Upper lobe of right lung (tissue), 1 donor: ENCODE measurements at regions not wholly inside any gene's neighbourhood (a gene's known extent, or its start where the extent isn't known, plus 50 kb on each side); places are given as distances from the start of the nearest gene placed in this dataset.

Experiments used
- ATAC-seq: fragments of 200-7000 bp; cut with Tn5 transposase; one replicate; pipeline ENCODE4 v1.9.1; 2020; ENCODE audit warnings: mild to moderate bottlenecking, moderate library complexity
- DNase-seq: peaks from one replicate; pipeline ENCODE4 v3.0.0-alpha.2; 2020
- H3K27ac ChIP-seq: fragments of 200-600 bp; one replicate; pipeline ENCODE4 v1.8.0; 2022
- H3K27me3 ChIP-seq: fragments of 200-600 bp; one replicate; pipeline ENCODE4 v1.8.0; 2022; ENCODE audit warnings: mild to moderate bottlenecking
- H3K36me3 ChIP-seq: fragments of 200-600 bp; one replicate; pipeline ENCODE4 v1.8.0; 2022
- H3K4me1 ChIP-seq: fragments of 200-600 bp; one replicate; pipeline ENCODE4 v1.8.0; 2022
- H3K4me3 ChIP-seq: fragments of 200-600 bp; one replicate; pipeline ENCODE4 v1.8.0; 2022; ENCODE audit warnings: mild to moderate bottlenecking
- H3K9me3 ChIP-seq: fragments of 200-600 bp; one replicate; pipeline ENCODE4 v1.8.0; 2022
- intact Hi-C: fragments of 100-400 bp; cut with DNase I; formaldehyde crosslinking; loops from one replicate; pipeline ENCODE4 v1.11.0; 2022
- TF ChIP-seq, protein P1 (sequence below): fragments of 200-600 bp; IDR thresholded peaks from one replicate; pipeline ENCODE4 v1.8.0; 2022; ENCODE audit warnings: antibody characterized with exemption
- donor health status: DM: no; HTN: yes; CAD: no; lungs with severe emphysema.

DNA sequence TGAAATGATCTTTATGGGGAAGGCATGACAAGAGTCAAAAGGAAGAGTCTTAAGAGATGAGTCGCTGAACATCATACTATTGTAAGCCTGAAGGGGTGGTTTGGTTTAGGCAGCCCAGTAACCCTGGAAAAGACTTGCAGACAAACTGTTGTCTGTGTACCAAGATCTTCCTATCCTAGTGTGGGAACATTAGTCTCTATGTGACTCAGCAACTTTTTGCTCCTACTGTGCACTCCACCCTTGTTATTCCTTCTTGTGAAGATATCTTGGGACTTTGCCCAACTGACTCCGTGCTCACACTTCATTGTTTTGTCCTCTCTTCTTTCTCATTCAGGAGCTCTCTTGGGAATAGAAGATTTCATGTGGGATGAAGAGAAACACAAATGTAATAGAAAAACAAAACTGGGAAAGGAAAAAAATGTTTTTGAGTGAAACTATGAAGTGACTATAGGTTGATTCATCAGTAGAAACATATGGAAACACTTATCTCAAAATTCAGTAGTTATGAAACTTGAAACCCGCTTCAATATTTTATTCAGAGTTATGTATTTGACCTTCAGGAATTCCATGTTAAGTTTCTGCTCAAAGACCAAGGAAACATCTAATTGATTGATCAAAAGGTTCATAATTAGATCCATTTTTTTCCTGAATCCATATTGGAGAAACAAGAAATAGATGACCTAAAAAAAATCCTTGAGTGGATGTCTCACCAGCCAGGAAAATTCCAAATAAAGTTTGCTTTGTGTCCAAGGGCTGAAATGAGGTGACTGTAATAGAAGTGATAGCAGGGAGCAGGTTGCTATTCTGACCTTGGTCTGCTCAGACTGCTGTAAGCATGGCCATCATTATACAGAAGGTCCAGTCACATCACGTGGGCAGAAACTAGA, 67.2 kb downstream of the BTG1 start:
- no peak overlapping the region for H3K4me3 ChIP-seq
- H3K4me1 ChIP-seq: peaks cover 40% of the 10 kb centered on the region
- H3K27me3 ChIP-seq: no peaks in the 10 kb centered on the region
- TF ChIP-seq, protein P1, sequence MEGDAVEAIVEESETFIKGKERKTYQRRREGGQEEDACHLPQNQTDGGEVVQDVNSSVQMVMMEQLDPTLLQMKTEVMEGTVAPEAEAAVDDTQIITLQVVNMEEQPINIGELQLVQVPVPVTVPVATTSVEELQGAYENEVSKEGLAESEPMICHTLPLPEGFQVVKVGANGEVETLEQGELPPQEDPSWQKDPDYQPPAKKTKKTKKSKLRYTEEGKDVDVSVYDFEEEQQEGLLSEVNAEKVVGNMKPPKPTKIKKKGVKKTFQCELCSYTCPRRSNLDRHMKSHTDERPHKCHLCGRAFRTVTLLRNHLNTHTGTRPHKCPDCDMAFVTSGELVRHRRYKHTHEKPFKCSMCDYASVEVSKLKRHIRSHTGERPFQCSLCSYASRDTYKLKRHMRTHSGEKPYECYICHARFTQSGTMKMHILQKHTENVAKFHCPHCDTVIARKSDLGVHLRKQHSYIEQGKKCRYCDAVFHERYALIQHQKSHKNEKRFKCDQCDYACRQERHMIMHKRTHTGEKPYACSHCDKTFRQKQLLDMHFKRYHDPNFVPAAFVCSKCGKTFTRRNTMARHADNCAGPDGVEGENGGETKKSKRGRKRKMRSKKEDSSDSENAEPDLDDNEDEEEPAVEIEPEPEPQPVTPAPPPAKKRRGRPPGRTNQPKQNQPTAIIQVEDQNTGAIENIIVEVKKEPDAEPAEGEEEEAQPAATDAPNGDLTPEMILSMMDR: no peak
- intact Hi-C loops: no loop called here
- H3K9me3 ChIP-seq: no peaks in the 10 kb centered on the region
- H3K27ac ChIP-seq: no peak overlapping the region
- H3K36me3 ChIP-seq: no peaks in the 10 kb centered on the region
- peak; percentile 40 for ATAC-seq
- no peak for DNase-seq

DNA sequence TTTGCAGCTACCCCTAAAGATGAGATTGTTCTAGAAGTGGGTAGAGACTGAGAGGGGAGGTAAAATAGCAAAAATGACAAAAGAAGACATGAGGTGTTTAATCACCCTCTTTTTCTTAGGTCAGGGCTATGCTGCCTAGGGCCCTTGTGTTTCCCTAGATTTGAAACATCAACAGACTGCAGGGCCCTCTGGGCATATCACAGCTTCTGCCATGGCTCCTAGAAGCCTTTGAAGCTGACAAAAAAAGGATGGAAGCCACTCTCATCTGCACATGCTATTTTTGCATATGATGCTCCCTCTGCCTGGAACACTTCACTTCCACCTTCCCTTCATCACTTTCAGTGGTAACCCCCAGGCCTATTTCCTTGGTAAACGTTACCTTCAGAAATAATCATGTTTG, 68.1 kb downstream of the BTG1 start:
- H3K4me1 ChIP-seq: peaks cover 40% of the 10 kb centered on the region
- no peak overlapping the region for H3K27ac ChIP-seq
- TF ChIP-seq, protein P1: no peak
- H3K4me3 ChIP-seq: no peak overlapping the region
- no peaks in the 10 kb centered on the region for H3K36me3 ChIP-seq
- no peak for ATAC-seq
- intact Hi-C loops: no loop called here
- H3K9me3 ChIP-seq: no peaks in the 10 kb centered on the region
- no peaks in the 10 kb centered on the region for H3K27me3 ChIP-seq
- no peak for DNase-seq

GRCh38 chr12:92076101-92076500, 69.5 kb downstream of the BTG1 start:
- intact Hi-C loops: no loop called here
- Histone ChIP-seq H3K4me3 (no peak overlapping the region), H3K27ac (no peak overlapping the region), H3K4me1 (peaks cover 40% of the 10 kb centered on the region), H3K27me3 (no peaks in the 10 kb centered on the region), H3K36me3 (no peaks in the 10 kb centered on the region), H3K9me3 (no peaks in the 10 kb centered on the region)
- TF ChIP-seq, protein P1: no peak
- ATAC-seq (no peak), DNase-seq (no peak)

GRCh38 chr12:92075425-92075914, 70.2 kb downstream of the BTG1 start:
- intact Hi-C loops: no loop called here
- H3K9me3 ChIP-seq: no peaks in the 10 kb centered on the region
- no peaks in the 10 kb centered on the region for H3K27me3 ChIP-seq
- H3K27ac ChIP-seq: peak overlapping the region; percentile 0
- H3K36me3 ChIP-seq: no peaks in the 10 kb centered on the region
- peaks cover 45% of the 10 kb centered on the region for H3K4me1 ChIP-seq
- ATAC-seq: peak; percentile 21
- DNase-seq: no peak
- TF ChIP-seq, protein P1: no peak
- no peak overlapping the region for H3K4me3 ChIP-seq

DNA sequence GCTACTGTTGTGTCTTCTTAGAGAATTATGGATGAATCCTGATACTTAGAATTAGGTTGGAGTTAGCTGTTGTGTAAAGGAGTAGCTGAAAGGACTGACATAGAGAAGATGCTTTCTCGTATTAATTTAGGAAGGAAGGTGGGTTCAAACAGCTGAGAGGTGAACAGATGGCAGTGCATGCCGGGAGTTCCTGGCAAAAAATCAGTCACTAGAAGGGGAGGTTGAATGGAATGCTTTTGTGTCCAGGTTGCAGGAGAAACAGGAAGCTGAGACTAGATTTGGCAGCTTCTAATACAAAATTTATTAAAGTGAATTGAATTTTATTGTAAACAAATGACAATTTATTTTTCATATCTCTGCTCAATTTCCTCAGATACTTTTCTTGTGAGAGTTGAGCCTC, 70.8 kb downstream of the BTG1 start:
- H3K27ac ChIP-seq: peak overlapping the region; percentile 0
- TF ChIP-seq, protein P1: no peak

More for the DNA sequence above, 70.8 kb downstream of the BTG1 start:
- no peaks in the 10 kb centered on the region for H3K27me3 ChIP-seq
- ATAC-seq: no peak
- no peaks in the 10 kb centered on the region for H3K36me3 ChIP-seq
- intact Hi-C loops: no loop called here
- H3K4me1 ChIP-seq: peaks cover 44% of the 10 kb centered on the region
- no peak for DNase-seq
- no peak overlapping the region for H3K4me3 ChIP-seq
- no peaks in the 10 kb centered on the region for H3K9me3 ChIP-seq
